ENCODE measurements at regions not wholly inside any gene's neighbourhood (a gene's known extent, or its start where the extent isn't known, plus 50 kb on each side); places are given as distances from the start of the nearest gene placed in this dataset.

- H3K36me3 ChIP-seq: no peaks in the 10 kb centered on the region
- no peak overlapping the region for H3K4me3 ChIP-seq
- no peak overlapping the region for H3K27ac ChIP-seq
- DNase-seq (ENCODE audit: low spot score) (no peak), ATAC-seq (ENCODE audit: insufficient number of reproducible peaks, low FRiP score, low read depth) (no peak)
- no peak for TF ChIP-seq CTCF (IDR thresholded peaks at IDR 0.05)
- no peaks in the 10 kb centered on the region for H3K4me1 ChIP-seq (ENCODE audit: control insufficient read depth in 1 of 2, low read depth in 2 of 2)
- no peaks in the 10 kb centered on the region for H3K9me3 ChIP-seq
- no peaks in the 10 kb centered on the region for H3K27me3 ChIP-seq (replicated peaks; ENCODE audit: insufficient read depth)
Observed at GRCh38 chr22:48224332-48224731, 1461.9 kb downstream of the TBC1D22A start.

GRCh38 chr22:48223488-48224190 lies 1461.2 kb downstream of the TBC1D22A start:
- Histone ChIP-seq H3K36me3 (no peaks in the 10 kb centered on the region), H3K9me3 (no peaks in the 10 kb centered on the region), H3K4me3 (no peak overlapping the region), H3K27me3 (replicated peaks; ENCODE audit: insufficient read depth) (no peaks in the 10 kb centered on the region), H3K4me1 (ENCODE audit: control insufficient read depth in 1 of 2, low read depth in 2 of 2) (no peaks in the 10 kb centered on the region), H3K27ac (no peak overlapping the region)
- no peak for ATAC-seq (ENCODE audit: insufficient number of reproducible peaks, low FRiP score, low read depth)
- DNase-seq (ENCODE audit: low spot score): no peak
- TF ChIP-seq CTCF (IDR thresholded peaks at IDR 0.05): no peak

- DNase-seq (ENCODE audit: low spot score) (no peak), ATAC-seq (ENCODE audit: insufficient number of reproducible peaks, low FRiP score, low read depth) (no peak)
- no peaks in the 10 kb centered on the region for H3K36me3 ChIP-seq
- TF ChIP-seq CTCF (IDR thresholded peaks at IDR 0.05): no peak
- H3K9me3 ChIP-seq: no peaks in the 10 kb centered on the region
- no peaks in the 10 kb centered on the region for H3K27me3 ChIP-seq (replicated peaks; ENCODE audit: insufficient read depth)
- H3K4me1 ChIP-seq (ENCODE audit: control insufficient read depth in 1 of 2, low read depth in 2 of 2): no peaks in the 10 kb centered on the region
- H3K27ac ChIP-seq: no peak overlapping the region
- H3K4me3 ChIP-seq: no peak overlapping the region
Observed at GRCh38 chr22:48222742-48223487, 1460.5 kb downstream of the TBC1D22A start.

- H3K27me3 ChIP-seq (replicated peaks; ENCODE audit: insufficient read depth): no peaks in the 10 kb centered on the region
- no peak overlapping the region for H3K27ac ChIP-seq
- H3K36me3 ChIP-seq: no peaks in the 10 kb centered on the region
- ATAC-seq (ENCODE audit: insufficient number of reproducible peaks, low FRiP score, low read depth): no peak
- TF ChIP-seq CTCF (IDR thresholded peaks at IDR 0.05): no peak
- no peaks in the 10 kb centered on the region for H3K4me1 ChIP-seq (ENCODE audit: control insufficient read depth in 1 of 2, low read depth in 2 of 2)
- no peak overlapping the region for H3K4me3 ChIP-seq
- no peaks in the 10 kb centered on the region for H3K9me3 ChIP-seq
- no peak for DNase-seq (ENCODE audit: low spot score)
Observed at GRCh38 chr22:48218889-48219420, 1456.5 kb downstream of the TBC1D22A start.

- no peaks in the 10 kb centered on the region for H3K9me3 ChIP-seq
- H3K4me1 ChIP-seq (ENCODE audit: control insufficient read depth in 1 of 2, low read depth in 2 of 2): no peaks in the 10 kb centered on the region
- no peak overlapping the region for H3K27ac ChIP-seq
- no peak for TF ChIP-seq CTCF (IDR thresholded peaks at IDR 0.05)
- DNase-seq (ENCODE audit: low spot score) (no peak), ATAC-seq (ENCODE audit: insufficient number of reproducible peaks, low FRiP score, low read depth) (no peak)
- H3K4me3 ChIP-seq: no peak overlapping the region
- no peaks in the 10 kb centered on the region for H3K27me3 ChIP-seq (replicated peaks; ENCODE audit: insufficient read depth)
- no peaks in the 10 kb centered on the region for H3K36me3 ChIP-seq
Observed at GRCh38 chr22:48217596-48217995, 1455.1 kb downstream of the TBC1D22A start.
